NB4 (cell line): ENCODE measurements at regions not wholly inside any gene's neighbourhood (a gene's known extent, or its start where the extent isn't known, plus 50 kb on each side); places are given as distances from the start of the nearest gene placed in this dataset.

Source experiments
- DNase-seq: peaks from one replicate; pipeline ENCODE4 v3.0.0; 2010; ENCODE audit warnings: low read depth
- H3K4me3 ChIP-seq: one replicate; pipeline ENCODE4 v1.5.1; 2011; ENCODE audit warnings: mild to moderate bottlenecking, low read depth, low read length, moderate library complexity
- CTCF ChIP-seq: IDR thresholded peaks from one replicate; pipeline ENCODE4 v1.5.1; 2012; ENCODE audit warnings: low read depth, low read length
- MAX ChIP-seq: IDR thresholded peaks from 2 replicates; pipeline ENCODE4 v1.6.1; 2011; ENCODE audit warnings: low read depth, low read length
- MYC ChIP-seq: IDR thresholded peaks from 2 replicates; pipeline ENCODE4 v1.6.1; 2011; ENCODE audit warnings: low read depth, low read length
- POLR2A ChIP-seq: IDR thresholded peaks from 2 replicates; pipeline ENCODE4 v1.6.1; 2011; ENCODE audit warnings: mild to moderate bottlenecking; ENCODE audit not compliant: insufficient read length; ENCODE audit errors: extremely low read depth

GRCh38 chr1:98172578-98172977 is 251.7 kb upstream of the DPYD start:
- no peak for DNase-seq
- H3K4me3 ChIP-seq: no peak overlapping the region
- no peak for TF ChIP-seq MYC
- TF ChIP-seq CTCF: no peak
- TF ChIP-seq MAX: no peak
- no peak for TF ChIP-seq POLR2A

- H3K4me3 ChIP-seq: no peak overlapping the region
- no peak for DNase-seq
- TF ChIP-seq MYC (no peak), POLR2A (no peak), MAX (no peak), CTCF (no peak)
Observed at GRCh38 chr1:98172022-98172421, 251.2 kb upstream of the DPYD start.

- no peak for TF ChIP-seq CTCF
- H3K4me3 ChIP-seq: no peak overlapping the region
- no peak for DNase-seq
Observed at GRCh38 chr1:98164509-98164908, 243.7 kb upstream of the DPYD start.

- no peak overlapping the region for H3K4me3 ChIP-seq
- TF ChIP-seq MYC (no peak), POLR2A (no peak), MAX (no peak), CTCF (no peak)
- no peak for DNase-seq
Observed at GRCh38 chr1:98157524-98158313, 236.9 kb upstream of the DPYD start.

GRCh38 chr1:98147280-98147679 is 226.4 kb upstream of the DPYD start:
- no peak overlapping the region for H3K4me3 ChIP-seq
- DNase-seq: no peak
- TF ChIP-seq MAX (no peak), MYC (no peak), POLR2A (no peak), CTCF (no peak)

- TF ChIP-seq MYC (no peak), MAX (no peak)
- H3K4me3 ChIP-seq: no peak overlapping the region
- no peak for DNase-seq
Observed at GRCh38 chr1:98145655-98146054, 224.8 kb upstream of the DPYD start.
